Esophagus squamous epithelium (tissue), 5 donors: ENCODE measurements at regions not wholly inside any gene's neighbourhood (a gene's known extent, or its start where the extent isn't known, plus 50 kb on each side); places are given as distances from the start of the nearest gene placed in this dataset.

Experiments
- DNase-seq: peaks from one replicate; lab custom pipeline; 2025; lab: John Stamatoyannopoulos, UW
- H3K27ac ChIP-seq, 4 donors: fragments of 200-600 bp; sonication (generic); one replicate each; pipeline ENCODE4 v1.5.1; 2016 to 2019; ENCODE audit warnings: mild to moderate bottlenecking in 1 of 4
- H3K27me3 ChIP-seq, 4 donors: fragments of 200-600 bp; sonication (generic); 1 replicate in 3 of 4; 2 replicates in 1 of 4; pipeline versions ENCODE4 v1.5.1 to v1.6.0; 2017 to 2021; ENCODE audit warnings: antibody characterized with exemption in 1 of 4
- H3K36me3 ChIP-seq, 3 donors: fragments of 200-600 bp; sonication (generic); one replicate each; pipeline ENCODE4 v1.5.1; 2016 to 2019
- H3K4me1 ChIP-seq, 3 donors: fragments of 200-600 bp; sonication (generic); one replicate each; pipeline ENCODE4 v1.5.1; 2017 to 2019
- H3K4me3 ChIP-seq, 4 donors: fragments of 200-600 bp; sonication (generic); 1 replicate in 3 of 4; 2 replicates in 1 of 4; pipeline ENCODE4 v1.5.1; 2016 to 2019; ENCODE audit warnings: mild to moderate bottlenecking in 2 of 4, moderate library complexity in 1 of 4
- H3K9me3 ChIP-seq, 3 donors: fragments of 200-600 bp; sonication (generic); one replicate each; pipeline ENCODE4 v1.5.1; 2016 to 2019
- POLR2A ChIP-seq, 4 donors: fragments of 450-650 bp; IDR thresholded peaks; one replicate each; pipeline ENCODE4 v1.6.1; 2017; ENCODE audit warnings: antibody characterized with exemption in 4 of 4, mild to moderate bottlenecking in 4 of 4, moderate library complexity in 3 of 4
- WGBS, 2 donors: methylation state at CpG; one replicate each; pipeline ENCODE4 v1.1.5; 2018; 5-methylcytosine and 5-hydroxymethylcytosine counted together
- intact Hi-C: fragments of 100-400 bp; cut with DNase I; formaldehyde crosslinking; loops from one replicate; pipeline ENCODE4 v1.15.0; 2022
- TF ChIP-seq, protein P1 (sequence below), 6 experiments: fragments of 450-650 bp in 4 of 6; fragments of 200-600 bp in 2 of 6; sonication (generic) in 2 of 6; IDR thresholded peaks; one replicate each; pipeline ENCODE4 v1.5.1; 2016 to 2019; ENCODE audit warnings: antibody characterized with exemption in 6 of 6, mild to moderate bottlenecking in 4 of 6, moderate library complexity in 4 of 6
- donor health status: DM: yes; HTN: yes; CAD: no.

DNA sequence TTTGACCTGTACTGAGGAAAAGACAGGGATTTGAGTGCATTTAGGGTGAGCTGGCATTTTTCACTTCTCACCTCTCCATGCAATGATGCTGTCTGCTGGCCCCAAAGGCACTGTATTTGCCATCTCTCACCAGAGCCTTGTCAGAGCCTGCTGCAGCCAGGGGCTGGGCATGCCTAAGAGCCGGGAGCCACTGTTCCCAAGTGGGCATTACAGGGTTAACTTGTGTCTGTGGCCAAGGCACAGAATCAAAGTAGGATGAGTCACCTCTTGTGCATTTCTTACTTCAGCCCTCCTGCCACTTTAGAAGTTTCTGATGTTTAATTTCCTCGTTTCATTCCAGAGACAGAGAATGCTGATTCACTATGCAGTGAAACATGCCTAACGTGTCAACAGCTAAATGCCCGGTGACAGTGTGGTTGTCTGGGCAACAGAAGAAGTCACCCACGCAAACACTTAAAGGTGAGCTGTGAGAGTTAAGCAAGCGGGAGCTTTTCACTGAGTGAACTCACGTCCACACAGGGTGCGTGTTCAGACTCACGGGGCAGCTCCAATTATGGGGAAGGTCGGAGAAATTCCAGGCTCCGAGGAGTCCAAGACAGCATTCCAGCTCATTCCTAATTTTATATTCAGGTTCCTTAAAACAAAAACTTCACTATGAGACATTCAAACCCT lies 57.1 kb upstream of the IGFBP3 start:
- no peaks in the 10 kb centered on the region for H3K36me3 ChIP-seq
- H3K4me1 ChIP-seq: peaks cover 9 to 26% (median 12%) of the 10 kb centered on the region in 3 donors
- no peaks in the 10 kb centered on the region for H3K27me3 ChIP-seq
- intact Hi-C loops: no loop called here
- TF ChIP-seq, protein P1, sequence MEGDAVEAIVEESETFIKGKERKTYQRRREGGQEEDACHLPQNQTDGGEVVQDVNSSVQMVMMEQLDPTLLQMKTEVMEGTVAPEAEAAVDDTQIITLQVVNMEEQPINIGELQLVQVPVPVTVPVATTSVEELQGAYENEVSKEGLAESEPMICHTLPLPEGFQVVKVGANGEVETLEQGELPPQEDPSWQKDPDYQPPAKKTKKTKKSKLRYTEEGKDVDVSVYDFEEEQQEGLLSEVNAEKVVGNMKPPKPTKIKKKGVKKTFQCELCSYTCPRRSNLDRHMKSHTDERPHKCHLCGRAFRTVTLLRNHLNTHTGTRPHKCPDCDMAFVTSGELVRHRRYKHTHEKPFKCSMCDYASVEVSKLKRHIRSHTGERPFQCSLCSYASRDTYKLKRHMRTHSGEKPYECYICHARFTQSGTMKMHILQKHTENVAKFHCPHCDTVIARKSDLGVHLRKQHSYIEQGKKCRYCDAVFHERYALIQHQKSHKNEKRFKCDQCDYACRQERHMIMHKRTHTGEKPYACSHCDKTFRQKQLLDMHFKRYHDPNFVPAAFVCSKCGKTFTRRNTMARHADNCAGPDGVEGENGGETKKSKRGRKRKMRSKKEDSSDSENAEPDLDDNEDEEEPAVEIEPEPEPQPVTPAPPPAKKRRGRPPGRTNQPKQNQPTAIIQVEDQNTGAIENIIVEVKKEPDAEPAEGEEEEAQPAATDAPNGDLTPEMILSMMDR (IDR thresholded peaks at IDR 0.05): no peak
- TF ChIP-seq POLR2A (IDR thresholded peaks at IDR 0.05): no peak
- peak overlapping the region in 1 of 4 donors; percentile 16 for H3K4me3 ChIP-seq
- no peaks in the 10 kb centered on the region for H3K9me3 ChIP-seq
- 11 to 14% methylated on average over 10 of the region's 11 CpGs for WGBS, 2 donors
- DNase-seq: no peak
- peak overlapping the region; percentile 45 to 74 (median 68) for H3K27ac ChIP-seq

DNA sequence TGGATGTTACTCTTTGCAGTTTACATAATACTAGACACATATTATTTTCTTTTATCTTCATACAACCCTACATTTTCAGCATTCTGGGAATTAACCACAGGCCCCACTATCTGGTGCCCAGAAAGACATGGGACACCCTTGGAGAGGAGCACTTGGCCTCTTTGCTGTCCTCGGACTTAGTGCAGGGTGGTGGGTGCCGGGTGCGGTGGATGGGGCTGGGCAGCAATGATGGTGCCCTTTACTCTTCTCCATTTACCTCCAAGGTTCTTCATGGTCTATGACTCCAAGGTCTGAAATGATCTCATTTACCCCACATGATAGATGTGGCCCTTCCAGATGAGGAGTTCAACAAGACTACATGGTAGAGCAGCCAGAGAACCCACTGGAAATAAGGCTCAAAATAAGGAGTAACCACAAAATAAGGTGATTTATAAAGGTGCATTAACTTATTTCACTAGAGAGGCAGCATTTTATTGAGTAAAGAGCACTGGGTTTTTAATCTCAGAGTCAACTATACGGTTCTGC lies 56.2 kb upstream of the IGFBP3 start:
- Histone ChIP-seq H3K4me3 (no peak overlapping the region), H3K36me3 (no peaks in the 10 kb centered on the region), H3K4me1 (peaks cover 9 to 26% (median 12%) of the 10 kb centered on the region in 3 donors), H3K27me3 (no peaks in the 10 kb centered on the region), H3K27ac (peak overlapping the region in 3 of 4 donors; percentile 35 to 74 (median 67)), H3K9me3 (no peaks in the 10 kb centered on the region)
- 29 to 50% methylated on average over 1 of the region's 4 CpGs for WGBS, 2 donors
- TF ChIP-seq, protein P1 (IDR thresholded peaks at IDR 0.05): no peak
- no peak for TF ChIP-seq POLR2A (IDR thresholded peaks at IDR 0.05)
- intact Hi-C loops: no loop called here
- DNase-seq: no peak

DNA sequence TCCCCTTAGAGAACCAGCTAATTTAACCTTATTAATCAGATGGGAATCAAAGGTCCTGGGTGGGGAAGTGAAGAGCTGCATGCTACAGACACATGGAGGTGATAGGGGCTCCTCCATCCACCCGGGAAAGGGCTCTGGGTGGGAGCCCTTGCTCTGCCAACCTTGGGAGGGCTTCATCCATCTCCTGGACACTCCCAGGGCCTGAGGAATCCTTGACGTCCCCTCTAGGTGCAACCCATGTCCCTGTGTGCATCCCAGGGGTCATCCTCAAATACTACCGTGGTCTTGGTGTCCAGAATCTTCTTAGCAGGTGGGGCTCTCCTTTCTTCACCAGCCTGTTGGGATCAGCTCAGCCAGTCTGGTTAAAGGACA lies 55.4 kb upstream of the IGFBP3 start:
- H3K9me3 ChIP-seq: no peaks in the 10 kb centered on the region
- peaks cover 9 to 26% (median 12%) of the 10 kb centered on the region in 3 donors for H3K4me1 ChIP-seq
- intact Hi-C loops: no loop called here
- 78 to 90% methylated on average over 2 to 3 of the region's 3 CpGs for WGBS, 2 donors
- no peaks in the 10 kb centered on the region for H3K36me3 ChIP-seq
- DNase-seq: no peak
- H3K4me3 ChIP-seq: no peak overlapping the region
- H3K27ac ChIP-seq: no peak overlapping the region
- TF ChIP-seq, protein P1 (IDR thresholded peaks at IDR 0.05): no peak
- no peaks in the 10 kb centered on the region for H3K27me3 ChIP-seq

DNA sequence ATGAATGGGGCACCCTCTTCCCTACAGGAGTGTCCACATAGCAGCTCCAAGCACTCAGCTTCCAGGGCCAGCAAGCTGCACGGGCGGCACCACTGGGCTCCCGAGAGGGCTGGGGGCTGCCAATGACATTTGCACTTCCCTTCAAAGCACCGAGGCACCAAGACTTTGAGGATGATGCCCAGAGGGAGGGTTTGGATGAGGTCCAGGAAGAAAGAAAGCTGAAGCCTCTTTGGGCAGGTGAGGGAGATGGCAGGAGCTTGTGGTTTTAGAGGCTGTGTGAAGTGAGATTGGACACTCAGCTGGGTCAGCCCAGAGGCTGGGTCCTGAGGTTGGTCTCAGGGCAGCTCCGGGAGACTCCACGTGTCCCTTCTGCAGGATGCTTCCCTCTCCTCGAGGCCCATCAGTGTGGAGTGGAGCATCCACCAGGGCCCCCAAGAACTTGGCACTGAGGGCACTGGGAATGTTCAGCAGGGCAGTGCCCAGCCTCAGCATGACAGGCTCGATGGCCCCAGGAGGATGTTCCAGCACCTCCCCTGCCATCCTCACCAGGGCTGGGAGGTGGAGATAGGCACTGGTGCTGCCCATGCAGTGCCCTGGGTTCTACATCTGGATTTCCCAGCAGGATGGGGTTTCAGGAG lies 54.9 kb upstream of the IGFBP3 start:
- WGBS, 2 donors: 76% methylated on average over 5 of the region's 8 CpGs; no CpG with 5 or more reads in 1 of the 2 donors
- no peak for DNase-seq
- no peak overlapping the region for H3K27ac ChIP-seq
- no peaks in the 10 kb centered on the region for H3K27me3 ChIP-seq
- no peak for TF ChIP-seq POLR2A (IDR thresholded peaks at IDR 0.05)
- H3K9me3 ChIP-seq: no peaks in the 10 kb centered on the region
- peaks cover 9 to 26% (median 12%) of the 10 kb centered on the region in 3 donors for H3K4me1 ChIP-seq
- no peaks in the 10 kb centered on the region for H3K36me3 ChIP-seq
- H3K4me3 ChIP-seq: no peak overlapping the region
- intact Hi-C loops: no loop called here

DNA sequence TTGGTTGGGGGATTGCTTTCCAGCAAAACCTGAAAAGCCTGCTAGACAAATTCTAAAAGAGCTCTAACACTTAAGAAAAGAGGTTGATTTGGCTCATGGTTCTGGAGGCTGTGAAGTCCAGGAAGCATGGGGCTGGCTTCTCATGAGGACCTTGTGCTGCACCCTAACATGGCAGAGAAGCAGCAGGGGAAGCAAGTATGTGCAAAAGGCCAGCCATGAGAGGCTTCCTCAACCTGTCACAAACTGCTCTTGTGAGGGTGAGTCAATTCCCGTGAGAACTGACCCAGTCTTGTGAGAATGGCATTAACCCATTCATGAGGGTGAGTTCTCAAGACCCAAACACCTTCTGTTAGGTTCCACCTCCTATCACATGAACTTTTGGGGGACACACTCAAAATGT lies 54.3 kb upstream of the IGFBP3 start:
- Histone ChIP-seq H3K9me3 (no peaks in the 10 kb centered on the region), H3K36me3 (no peaks in the 10 kb centered on the region), H3K4me3 (no peak overlapping the region), H3K27me3 (no peaks in the 10 kb centered on the region), H3K27ac (no peak overlapping the region), H3K4me1 (peaks cover 9 to 26% (median 12%) of the 10 kb centered on the region in 3 donors)
- WGBS, 2 donors: 67% methylated on average over 1 of the region's 1 CpG; no CpG with 5 or more reads in 1 of the 2 donors
- DNase-seq: no peak
- intact Hi-C loops: no loop called here
- TF ChIP-seq, protein P1 (IDR thresholded peaks at IDR 0.05): no peak
- no peak for TF ChIP-seq POLR2A (IDR thresholded peaks at IDR 0.05)
